ENCODE measurements at regions not wholly inside any gene's neighbourhood (a gene's known extent, or its start where the extent isn't known, plus 50 kb on each side); places are given as distances from the start of the nearest gene placed in this dataset.

- Histone ChIP-seq H3K4me1 (ENCODE audit: insufficient read depth) (peaks cover 10% of the 10 kb centered on the region), H3K36me3 (replicated peaks; ENCODE audit: insufficient read depth, low read depth) (no peaks in the 10 kb centered on the region), H3K4me2 (no peak overlapping the region), H3K27me3 (peaks cover 39% of the 10 kb centered on the region), H3K9me3 (ENCODE audit: low read depth) (no peaks in the 10 kb centered on the region), H3K27ac (no peak overlapping the region), H3K79me2 (no peaks in the 10 kb centered on the region), H2AFZ (no peak overlapping the region), H3K4me3 (no peak overlapping the region), H3K9me2 (replicated peaks; ENCODE audit: insufficient read depth) (no peaks in the 10 kb centered on the region), H4K20me1 (ENCODE audit: insufficient read depth, poor library complexity, severe bottlenecking) (no peaks in the 10 kb centered on the region)
- no peak for TF ChIP-seq EZH2 (IDR thresholded peaks at IDR 0.05; ENCODE audit: borderline replicate concordance)
- TF ChIP-seq CTCF (IDR thresholded peaks at IDR 0.05; ENCODE audit: poor library complexity), result no peak
- TF ChIP-seq EZH2phosphoT487 (IDR thresholded peaks at IDR 0.05; ENCODE audit: low read depth, severe bottlenecking, unreplicated experiment), result no peak
- 76% methylated on average over 14 of the region's 14 CpGs for WGBS (ENCODE audit: low lambda C conversion rate, missing lambda C conversion rate)
- DNase-seq (ENCODE audit: low spot score), result no peak
These were observed 68.6 kb upstream of the GALNT9 start for GRCh38 chr12:132397934-132398385.

- Histone ChIP-seq H3K4me2 (no peak overlapping the region), H3K27ac (no peak overlapping the region), H4K20me1 (ENCODE audit: insufficient read depth, poor library complexity, severe bottlenecking) (no peaks in the 10 kb centered on the region), H3K27me3 (peaks cover 39% of the 10 kb centered on the region), H2AFZ (no peak overlapping the region), H3K79me2 (no peaks in the 10 kb centered on the region), H3K9me3 (ENCODE audit: low read depth) (no peaks in the 10 kb centered on the region), H3K4me3 (no peak overlapping the region), H3K4me1 (ENCODE audit: insufficient read depth) (peaks cover 10% of the 10 kb centered on the region), H3K9me2 (replicated peaks; ENCODE audit: insufficient read depth) (no peaks in the 10 kb centered on the region), H3K36me3 (replicated peaks; ENCODE audit: insufficient read depth, low read depth) (no peaks in the 10 kb centered on the region)
- WGBS (ENCODE audit: low lambda C conversion rate, missing lambda C conversion rate), result 49% methylated on average over 26 of the region's 39 CpGs
- TF ChIP-seq CTCF (IDR thresholded peaks at IDR 0.05; ENCODE audit: poor library complexity) (no peak), EZH2 (IDR thresholded peaks at IDR 0.05; ENCODE audit: borderline replicate concordance) (no peak), EZH2phosphoT487 (IDR thresholded peaks at IDR 0.05; ENCODE audit: low read depth, severe bottlenecking, unreplicated experiment) (no peak)
- no peak for DNase-seq (ENCODE audit: low spot score)
These were observed 68.0 kb upstream of the GALNT9 start for GRCh38 chr12:132397152-132397933.

- 86% methylated on average over 16 of the region's 16 CpGs for WGBS (ENCODE audit: low lambda C conversion rate, missing lambda C conversion rate)
- DNase-seq (ENCODE audit: low spot score), result no peak
- H3K4me3 ChIP-seq, result no peak overlapping the region
- H3K27ac ChIP-seq, result no peak overlapping the region
- H3K4me1 ChIP-seq (ENCODE audit: insufficient read depth), result peaks cover 10% of the 10 kb centered on the region
- no peaks in the 10 kb centered on the region for H3K9me2 ChIP-seq (replicated peaks; ENCODE audit: insufficient read depth)
- H3K9me3 ChIP-seq (ENCODE audit: low read depth), result no peaks in the 10 kb centered on the region
- H4K20me1 ChIP-seq (ENCODE audit: insufficient read depth, poor library complexity, severe bottlenecking), result no peaks in the 10 kb centered on the region
- TF ChIP-seq CTCF (IDR thresholded peaks at IDR 0.05; ENCODE audit: poor library complexity) (no peak), EZH2phosphoT487 (IDR thresholded peaks at IDR 0.05; ENCODE audit: low read depth, severe bottlenecking, unreplicated experiment) (no peak), EZH2 (IDR thresholded peaks at IDR 0.05; ENCODE audit: borderline replicate concordance) (no peak)
- no peaks in the 10 kb centered on the region for H3K79me2 ChIP-seq
- peaks cover 39% of the 10 kb centered on the region for H3K27me3 ChIP-seq
- no peaks in the 10 kb centered on the region for H3K36me3 ChIP-seq (replicated peaks; ENCODE audit: insufficient read depth, low read depth)
- no peak overlapping the region for H2AFZ ChIP-seq
- no peak overlapping the region for H3K4me2 ChIP-seq
These were observed 67.3 kb upstream of the GALNT9 start for GRCh38 chr12:132396657-132397056.

Measured in hepatocyte (in vitro differentiated cells).